NT2/D1 (cell line): ENCODE measurements at regions not wholly inside any gene's neighbourhood (a gene's known extent, or its start where the extent isn't known, plus 50 kb on each side); places are given as distances from the start of the nearest gene placed in this dataset.

Source experiments
- DNase-seq: peaks from one replicate; pipeline ENCODE4 v3.0.0-alpha.2; 2011; ENCODE audit warnings: low read depth, low spot score
- H3K27me3 ChIP-seq: 2 replicates; pipeline ENCODE4 v1.6.0; 2011; ENCODE audit warnings: mild to moderate bottlenecking; ENCODE audit not compliant: insufficient read length, insufficient read depth
- H3K36me3 ChIP-seq: 2 replicates; pipeline ENCODE4 v1.6.1; 2011; ENCODE audit warnings: mild to moderate bottlenecking, low read length, mixed read lengths; ENCODE audit not compliant: insufficient read depth, insufficient read length
- H3K4me1 ChIP-seq: 2 replicates; pipeline ENCODE4 v1.5.1; 2011; ENCODE audit not compliant: insufficient read depth, insufficient read length
- H3K4me3 ChIP-seq: 2 replicates; pipeline ENCODE4 v1.5.1; 2011; ENCODE audit warnings: low read depth; ENCODE audit not compliant: insufficient read length
- H3K9ac ChIP-seq: 2 replicates; pipeline ENCODE4 v1.6.0; 2011; ENCODE audit warnings: low read depth; ENCODE audit not compliant: insufficient read length
- H3K9me3 ChIP-seq: 2 replicates; pipeline ENCODE4 v1.5.1; 2011; ENCODE audit warnings: mild to moderate bottlenecking, low read length; ENCODE audit not compliant: insufficient read depth
- SUZ12 ChIP-seq: IDR thresholded peaks from 2 replicates; pipeline ENCODE4 v1.6.1; 2011; ENCODE audit not compliant: insufficient read length, insufficient read depth; ENCODE audit errors: extremely low read depth
- YY1 ChIP-seq: IDR thresholded peaks from 2 replicates; pipeline ENCODE4 v1.6.1; 2011; ENCODE audit not compliant: insufficient read length, insufficient read depth
- ZNF274 ChIP-seq: IDR thresholded peaks from 2 replicates; pipeline ENCODE4 v1.6.1; 2011; ENCODE audit warnings: mild to moderate bottlenecking, low read depth, low read length

- peaks cover 3% of the 10 kb centered on the region for H3K4me1 ChIP-seq
- no peaks in the 10 kb centered on the region for H3K36me3 ChIP-seq
- no peaks in the 10 kb centered on the region for H3K27me3 ChIP-seq
- no peak for DNase-seq
- H3K9me3 ChIP-seq: no peaks in the 10 kb centered on the region
- TF ChIP-seq ZNF274 (no peak), YY1 (no peak), SUZ12 (no peak)
- H3K4me3 ChIP-seq: no peak overlapping the region
- H3K9ac ChIP-seq: no peak overlapping the region
These were observed 91.6 kb downstream of the DDIT4L start for GRCh38 chr4:100098681-100099080.

- Histone ChIP-seq H3K36me3 (no peaks in the 10 kb centered on the region), H3K27me3 (no peaks in the 10 kb centered on the region), H3K4me3 (no peak overlapping the region), H3K9me3 (no peaks in the 10 kb centered on the region), H3K9ac (no peak overlapping the region), H3K4me1 (peaks cover 3% of the 10 kb centered on the region)
- DNase-seq: no peak
- no peak for TF ChIP-seq ZNF274
- no peak for TF ChIP-seq SUZ12
- no peak for TF ChIP-seq YY1
These were observed 92.2 kb downstream of the DDIT4L start for GRCh38 chr4:100098011-100098545.

DNA sequence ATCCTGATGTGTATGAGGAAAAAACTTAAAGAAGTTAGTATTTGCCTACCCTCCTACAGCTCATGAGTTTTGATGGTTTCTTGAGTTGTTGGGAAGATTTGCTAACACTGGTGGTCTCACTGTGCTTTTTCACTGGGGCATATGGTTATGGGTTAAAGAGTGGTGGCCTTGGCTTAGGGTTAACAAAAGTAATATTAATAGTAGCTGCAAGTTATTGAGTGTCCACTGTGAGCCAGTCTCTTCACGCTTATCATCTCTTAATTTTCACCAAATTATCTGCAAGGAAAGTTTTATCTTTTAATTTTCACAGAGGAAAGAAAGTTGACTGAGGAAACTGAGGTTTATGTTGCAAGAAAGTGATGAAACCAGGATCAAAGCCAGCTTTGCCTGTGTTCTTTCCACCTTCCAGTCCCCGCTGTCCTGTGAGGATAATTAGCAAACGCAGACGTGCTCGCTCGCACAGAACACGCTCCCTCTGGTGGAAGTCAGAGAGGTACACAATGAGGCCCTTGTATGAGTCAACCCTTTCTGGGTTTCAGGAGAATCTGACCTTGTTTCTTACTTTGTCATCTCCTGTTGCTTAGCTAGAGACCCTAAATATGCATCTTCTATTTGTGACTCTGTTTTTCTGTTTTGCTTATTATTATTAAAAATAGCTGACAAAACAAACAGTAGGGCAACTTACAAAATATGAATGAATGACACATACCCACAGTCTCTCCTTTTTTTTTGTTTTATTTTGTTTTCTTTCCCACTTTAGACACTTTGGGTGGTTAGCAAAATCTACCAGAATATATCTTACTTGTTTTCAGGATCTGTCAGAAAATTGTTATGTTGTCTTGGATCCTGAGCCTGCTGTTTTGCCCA, 94.3 kb downstream of the DDIT4L start:
- no peaks in the 10 kb centered on the region for H3K9me3 ChIP-seq
- no peaks in the 10 kb centered on the region for H3K27me3 ChIP-seq
- H3K4me1 ChIP-seq: peaks cover 3% of the 10 kb centered on the region
- H3K4me3 ChIP-seq: no peak overlapping the region
- no peak overlapping the region for H3K9ac ChIP-seq
- TF ChIP-seq YY1 (no peak), SUZ12 (no peak), ZNF274 (no peak)
- no peak for DNase-seq
- no peaks in the 10 kb centered on the region for H3K36me3 ChIP-seq

GRCh38 chr4:100093091-100093866, 97.0 kb downstream of the DDIT4L start:
- no peaks in the 10 kb centered on the region for H3K36me3 ChIP-seq
- no peaks in the 10 kb centered on the region for H3K27me3 ChIP-seq
- no peaks in the 10 kb centered on the region for H3K4me1 ChIP-seq
- no peak overlapping the region for H3K4me3 ChIP-seq
- H3K9ac ChIP-seq: no peak overlapping the region
- TF ChIP-seq YY1 (no peak), ZNF274 (no peak), SUZ12 (no peak)
- no peaks in the 10 kb centered on the region for H3K9me3 ChIP-seq
- peak; percentile 81 for DNase-seq

DNA sequence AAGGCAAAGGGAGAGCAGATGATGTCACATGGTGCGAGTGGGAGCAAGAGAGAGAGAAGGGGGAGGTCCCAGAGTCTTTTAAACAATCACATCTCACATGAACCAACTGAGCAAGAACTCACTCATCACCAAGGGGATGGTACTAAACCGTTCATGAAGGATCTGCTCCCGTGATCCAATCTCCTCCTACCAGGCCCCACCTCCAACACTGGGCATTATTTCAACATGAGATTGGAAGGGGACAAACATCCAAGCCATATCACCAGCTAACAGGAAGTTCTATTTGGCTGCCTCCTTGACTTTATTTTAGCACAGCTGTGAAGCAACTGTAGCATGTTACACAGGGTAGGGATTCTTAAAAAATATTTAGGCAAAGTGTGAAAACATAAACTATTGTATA, 102.5 kb downstream of the DDIT4L start:
- Histone ChIP-seq H3K36me3 (no peaks in the 10 kb centered on the region), H3K4me3 (no peak overlapping the region), H3K4me1 (no peaks in the 10 kb centered on the region), H3K27me3 (no peaks in the 10 kb centered on the region), H3K9me3 (peaks cover 31% of the 10 kb centered on the region), H3K9ac (no peak overlapping the region)
- DNase-seq: no peak
- TF ChIP-seq SUZ12: no peak
- no peak for TF ChIP-seq YY1
- no peak for TF ChIP-seq ZNF274

GRCh38 chr4:100086766-100087431, 103.4 kb downstream of the DDIT4L start:
- no peak overlapping the region for H3K4me3 ChIP-seq
- no peaks in the 10 kb centered on the region for H3K27me3 ChIP-seq
- no peaks in the 10 kb centered on the region for H3K36me3 ChIP-seq
- no peak for TF ChIP-seq ZNF274
- no peak for TF ChIP-seq YY1
- TF ChIP-seq SUZ12: no peak
- DNase-seq: peak; percentile 51
- no peak overlapping the region for H3K9ac ChIP-seq
- H3K4me1 ChIP-seq: no peaks in the 10 kb centered on the region
- peaks cover 31% of the 10 kb centered on the region for H3K9me3 ChIP-seq

DNA sequence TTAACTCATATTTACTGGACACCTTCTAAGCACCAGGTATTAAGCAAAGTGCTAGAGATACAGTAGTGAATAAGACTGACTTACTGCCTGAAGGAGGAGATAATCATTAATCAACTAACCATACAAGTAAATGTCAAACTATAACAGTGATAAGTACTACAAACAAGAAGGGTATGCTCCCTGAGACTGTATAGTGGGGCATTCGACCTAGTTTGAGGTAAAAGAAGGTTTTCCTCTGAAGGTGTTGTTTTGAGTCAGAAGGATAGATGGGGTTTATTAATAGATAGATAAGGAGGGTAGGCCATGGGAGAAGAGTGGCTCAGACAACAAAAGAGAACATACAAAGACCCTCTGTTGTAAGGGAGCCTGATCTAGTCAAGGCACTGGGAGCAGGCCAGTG, 105.4 kb downstream of the DDIT4L start:
- Histone ChIP-seq H3K4me3 (no peak overlapping the region), H3K9me3 (peaks cover 31% of the 10 kb centered on the region), H3K4me1 (no peaks in the 10 kb centered on the region), H3K36me3 (no peaks in the 10 kb centered on the region), H3K9ac (no peak overlapping the region), H3K27me3 (no peaks in the 10 kb centered on the region)
- TF ChIP-seq SUZ12 (no peak), ZNF274 (no peak), YY1 (no peak)
- DNase-seq: no peak
